T47D (cell line): ENCODE measurements at regions not wholly inside any gene's neighbourhood (a gene's known extent, or its start where the extent isn't known, plus 50 kb on each side); places are given as distances from the start of the nearest gene placed in this dataset.
"Not testable (repeated sequence)": the region's sequence is repeated elsewhere in the genome, so short reads cannot be mapped to it uniquely, and the experiment has no call there.

Experiments used
- DNase-seq, 2 experiments: peaks; one replicate each; pipeline versions ENCODE4 v3.0.0 to v3.0.0-alpha.2; 2011 to 2012; ENCODE audit warnings: low read depth in 1 of 2, low spot score in 1 of 2
- JUND ChIP-seq: IDR thresholded peaks from 2 replicates; pipeline ENCODE4 v1.6.1; 2012; ENCODE audit warnings: low read depth
- in situ Hi-C: cut with HindIII; loops from 2 replicates; pipeline ENCODE4 v1.10.0; 2016; ENCODE audit warnings: low sequenced_read_pairs, low pct_unique_long_range_greater_than_20kb

DNA sequence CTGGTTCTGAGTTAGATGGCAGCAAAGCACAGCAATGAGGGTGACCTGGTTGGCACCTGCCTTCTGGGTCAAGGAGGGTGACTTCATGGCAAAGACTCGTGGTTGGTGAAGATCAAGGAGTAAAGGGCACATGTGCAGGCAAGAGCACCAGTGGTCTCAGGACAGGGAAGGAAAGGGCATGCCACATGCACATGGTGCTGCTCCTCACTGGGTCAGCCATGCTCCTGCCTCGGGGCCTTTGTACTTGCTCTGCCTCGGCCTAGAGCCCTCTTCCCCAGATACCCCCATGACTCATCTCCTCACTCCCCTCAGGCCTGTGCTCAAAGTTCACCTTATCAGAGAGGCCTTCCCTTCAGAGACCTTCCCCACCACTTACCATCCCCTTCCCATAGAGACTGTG lies 106.7 kb upstream of the KDM7A start:
- no peak for DNase-seq
- no peak for TF ChIP-seq JUND
- in situ Hi-C loops: no loop called here

DNA sequence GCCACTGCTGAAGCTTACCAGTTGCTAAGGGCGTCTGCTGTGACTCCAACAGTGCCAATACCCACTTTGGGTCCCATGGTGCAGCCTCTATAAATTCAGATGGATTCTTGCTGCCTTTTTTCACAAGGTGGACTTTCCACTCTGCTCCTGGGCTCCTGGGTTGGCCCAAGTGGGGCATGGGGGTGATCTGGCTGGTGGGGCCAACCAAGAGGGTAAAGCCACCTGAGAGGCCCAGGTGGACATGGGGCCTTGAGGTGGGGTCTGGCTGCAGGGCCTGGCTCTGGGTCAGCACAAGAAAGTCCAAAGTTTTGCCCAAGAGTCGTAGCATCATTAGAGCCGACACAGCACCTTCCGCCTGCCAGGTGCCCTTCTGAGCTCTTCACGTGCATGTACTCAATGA lies 105.2 kb upstream of the KDM7A start:
- no peak for DNase-seq
- in situ Hi-C loops: no loop called here
- TF ChIP-seq JUND: no peak

DNA sequence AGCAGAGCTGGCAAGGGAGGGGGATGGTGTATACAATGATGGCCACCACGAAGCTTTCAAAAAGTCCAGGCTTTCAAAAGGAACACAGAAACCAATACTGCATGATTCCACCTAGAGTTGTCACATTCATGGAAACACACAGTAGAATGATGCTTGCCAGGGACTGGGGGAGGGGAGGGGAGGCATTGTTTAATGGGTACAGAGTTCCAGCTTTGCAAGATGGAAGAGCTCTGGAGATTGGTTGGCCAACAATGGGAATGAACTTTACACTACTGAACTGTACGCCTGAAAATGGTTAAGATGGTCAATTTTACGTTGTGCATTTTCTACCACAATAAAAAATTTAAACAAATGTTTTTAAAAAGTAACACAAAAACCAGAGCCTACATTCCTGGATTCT lies 104.5 kb upstream of the KDM7A start:
- no peak for DNase-seq
- no peak for TF ChIP-seq JUND
- in situ Hi-C loops: no loop called here

GRCh38 chr7:140276001-140276400 lies 99.2 kb upstream of the KDM7A start:
- TF ChIP-seq JUND: no peak
- DNase-seq: no peak
- in situ Hi-C loops: no loop called here

DNA sequence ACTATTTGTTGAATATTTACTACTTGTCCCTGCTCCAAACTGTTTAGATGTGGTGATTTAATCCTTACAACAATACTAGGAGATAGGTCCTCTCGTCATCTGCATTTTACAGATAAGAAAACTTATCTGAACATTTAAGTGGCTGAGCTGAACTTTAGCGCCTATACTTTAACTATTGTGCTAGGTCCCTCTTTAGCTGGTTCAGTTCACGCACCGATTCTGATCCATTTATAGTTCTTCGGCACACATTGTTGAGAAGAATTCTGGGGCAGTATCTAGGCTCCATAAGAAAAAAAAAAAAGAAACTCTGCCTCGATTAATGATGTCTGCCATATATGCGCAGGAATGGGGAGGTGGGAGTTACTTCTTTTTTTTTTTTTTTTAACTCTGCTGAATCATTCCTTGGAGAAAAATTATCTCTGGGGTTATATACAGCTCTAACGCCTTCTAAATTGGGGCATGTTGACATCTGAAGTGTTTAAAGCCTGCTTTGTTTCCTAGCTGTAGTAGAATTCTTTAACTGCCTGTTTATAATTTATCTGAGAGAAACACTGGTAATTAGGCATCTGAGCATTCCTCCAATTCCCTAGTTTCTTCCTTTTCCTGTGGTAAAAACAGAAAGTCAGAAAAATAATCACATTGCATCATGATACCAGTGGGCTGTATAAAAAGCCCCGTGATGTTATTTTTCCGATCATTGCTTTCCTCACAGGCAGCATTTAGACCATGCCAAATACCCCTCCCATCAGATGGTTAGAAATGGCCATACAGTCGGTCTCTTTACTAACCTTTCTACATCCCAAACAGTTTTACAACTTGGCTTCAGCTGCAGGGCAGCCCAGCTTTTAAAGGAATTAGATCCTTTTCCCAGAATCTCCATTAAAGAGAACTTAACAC lies 98.5 kb upstream of the KDM7A start:
- no peak for TF ChIP-seq JUND
- in situ Hi-C loops: no loop called here
- no peak for DNase-seq

- no peak for TF ChIP-seq JUND
- DNase-seq: no peak
- in situ Hi-C loops: no loop called here
Measured at GRCh38 chr7:140273417-140273816, 96.6 kb upstream of the KDM7A start.

GRCh38 chr7:140271643-140271968 lies 94.8 kb upstream of the KDM7A start:
- DNase-seq, in situ Hi-C loops: not testable (repeated sequence)

DNA sequence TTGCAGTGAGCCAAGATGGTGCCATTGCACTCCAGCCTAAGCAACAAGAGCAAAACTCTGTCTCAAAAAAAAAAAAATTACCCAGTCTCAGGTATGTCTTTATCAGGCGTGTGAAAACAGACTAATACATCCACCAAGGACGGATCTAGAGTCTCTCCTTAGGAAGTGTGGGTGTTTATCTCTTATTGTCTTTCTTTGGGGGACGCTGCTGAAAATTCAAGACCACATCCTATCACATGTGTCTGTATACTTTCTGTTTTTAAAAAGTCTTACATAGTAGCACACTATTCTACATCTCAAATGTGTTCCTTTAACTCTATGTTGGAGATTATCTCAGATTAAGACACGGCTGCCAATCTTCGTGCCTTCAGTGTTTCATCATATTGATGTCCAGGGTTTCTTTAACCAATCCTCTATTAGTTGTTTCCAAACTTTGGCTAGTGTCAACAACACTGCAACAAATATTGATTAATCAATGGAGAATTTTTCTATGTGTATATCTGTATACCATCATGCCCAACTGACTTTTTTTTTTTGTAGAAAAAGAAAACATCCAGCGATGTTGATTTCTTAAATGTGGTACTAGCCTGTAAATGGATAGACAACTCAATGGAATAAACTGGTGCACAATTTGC lies 92.3 kb upstream of the KDM7A start:
- no peak for DNase-seq
- TF ChIP-seq JUND: no peak
- in situ Hi-C loops: no loop called here

DNA sequence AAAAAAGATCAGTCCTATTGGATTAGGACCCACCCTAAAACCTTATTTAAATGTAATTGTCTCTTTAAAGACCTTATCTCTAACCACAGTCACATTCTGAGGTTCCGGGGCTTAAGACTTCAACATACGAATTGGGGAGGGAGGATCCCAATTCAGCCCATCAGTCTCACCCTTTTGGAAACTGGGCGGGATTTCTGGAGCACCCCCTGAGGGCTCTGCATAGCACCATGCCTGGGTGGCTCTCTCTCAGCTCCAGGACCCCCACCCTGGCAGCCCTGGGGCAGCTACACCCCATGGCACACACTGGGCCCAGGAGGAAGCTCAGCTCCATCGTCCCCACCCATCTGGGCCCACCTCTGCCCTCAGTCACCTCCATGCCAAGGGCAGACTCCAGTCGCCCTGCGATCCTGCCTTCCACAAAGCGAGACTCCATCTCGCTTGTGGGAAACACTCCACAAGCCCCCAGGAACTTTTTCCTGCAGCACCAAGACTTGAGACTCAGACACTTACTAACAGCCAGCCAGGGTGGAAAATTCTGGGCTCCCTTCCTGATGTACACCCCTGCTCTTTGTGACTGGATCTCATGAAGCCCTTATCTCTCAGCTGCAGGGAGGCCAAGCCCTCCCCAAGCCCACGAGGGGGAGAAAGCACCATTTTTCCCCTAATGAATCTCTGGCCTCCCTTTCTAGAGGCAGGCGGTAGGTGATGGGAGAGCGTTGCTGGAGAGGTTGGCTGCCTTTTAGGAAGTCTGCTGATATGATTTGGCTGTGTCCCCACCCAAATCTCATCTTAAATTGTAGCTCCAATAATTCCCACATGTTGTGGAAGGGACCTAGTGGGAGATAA lies 90.8 kb upstream of the KDM7A start:
- in situ Hi-C loops: no loop called here
- no peak for DNase-seq
- no peak for TF ChIP-seq JUND

DNA sequence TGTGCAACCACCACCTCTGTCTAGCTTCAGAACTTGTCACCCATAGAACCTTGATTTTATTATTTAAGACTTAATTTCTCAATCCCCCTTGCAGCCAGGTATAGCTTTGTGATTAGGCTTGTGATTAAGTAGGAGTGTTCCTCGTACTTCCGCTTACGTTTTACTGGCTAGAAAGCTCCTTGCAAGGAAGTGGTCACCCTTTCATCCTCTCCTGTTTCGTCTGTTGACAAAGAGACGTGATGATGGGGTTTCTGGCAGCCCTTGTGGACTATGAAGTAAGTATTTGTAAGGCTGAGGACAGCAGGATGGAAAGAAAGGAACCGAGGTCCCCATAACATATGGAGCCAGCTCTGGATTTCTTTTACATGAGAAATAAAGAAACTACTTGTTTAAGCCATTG lies 86.5 kb upstream of the KDM7A start:
- in situ Hi-C loops: no loop called here
- no peak for DNase-seq
- no peak for TF ChIP-seq JUND

- in situ Hi-C loops: no loop called here
- DNase-seq: no peak
- no peak for TF ChIP-seq JUND
Measured at GRCh38 chr7:140262242-140262903, 85.6 kb upstream of the KDM7A start.

DNA sequence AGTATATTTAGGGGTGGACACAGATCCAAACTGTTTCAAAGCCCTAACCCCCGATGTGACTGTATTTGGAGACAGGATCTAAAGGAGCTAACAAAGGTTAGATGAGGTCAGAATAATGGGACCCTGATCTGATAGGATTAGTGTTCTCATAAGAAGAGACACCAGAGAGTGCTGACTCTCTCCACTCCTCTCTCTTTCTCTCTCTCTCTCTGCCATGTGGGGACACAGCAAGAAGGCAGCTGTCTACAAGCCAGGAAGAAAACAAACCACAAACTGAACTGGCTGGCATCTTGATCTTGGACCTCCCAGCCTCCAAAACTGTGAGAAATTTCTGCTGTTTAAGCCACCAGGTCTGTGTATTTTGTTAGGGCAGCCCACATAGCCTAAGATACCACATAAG lies 84.7 kb upstream of the KDM7A start:
- no peak for TF ChIP-seq JUND
- DNase-seq: no peak
- in situ Hi-C loops: no loop called here
